ENCODE measurements at regions not wholly inside any gene's neighbourhood (a gene's known extent, or its start where the extent isn't known, plus 50 kb on each side); places are given as distances from the start of the nearest gene placed in this dataset.

DNA sequence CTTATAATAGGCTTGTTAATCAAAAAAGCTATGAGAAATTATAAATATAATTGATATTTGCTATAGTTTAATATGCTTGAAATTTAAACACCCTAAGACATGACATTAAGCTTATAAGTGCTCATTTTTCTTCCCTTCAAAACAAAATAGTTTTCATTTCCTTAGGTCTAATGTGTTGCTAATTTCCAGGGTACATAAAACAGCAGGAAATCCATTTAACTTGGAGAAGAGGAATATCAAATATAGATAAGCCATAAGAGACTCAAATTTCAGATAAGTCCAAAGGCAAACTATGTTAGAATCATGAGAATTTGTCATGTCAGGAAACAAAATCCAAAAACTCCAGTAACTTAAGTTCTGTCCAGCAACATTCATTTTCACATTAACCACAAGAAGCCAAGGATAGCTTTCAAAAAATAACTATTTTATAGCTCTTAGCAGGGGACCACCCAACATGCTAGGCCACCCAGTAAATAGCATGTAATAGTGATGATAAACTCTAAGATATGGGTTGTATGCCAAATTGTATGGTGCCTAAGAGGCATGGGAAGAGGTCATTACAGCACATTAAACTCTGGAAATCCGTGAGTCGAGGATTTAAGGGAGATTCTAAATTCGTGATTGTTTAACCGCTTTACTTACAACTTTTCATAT lies 298.1 kb downstream of the CRPPA start:
- no peak for TF ChIP-seq POLR2A (IDR thresholded peaks at IDR 0.05)
- TF ChIP-seq, protein P1, sequence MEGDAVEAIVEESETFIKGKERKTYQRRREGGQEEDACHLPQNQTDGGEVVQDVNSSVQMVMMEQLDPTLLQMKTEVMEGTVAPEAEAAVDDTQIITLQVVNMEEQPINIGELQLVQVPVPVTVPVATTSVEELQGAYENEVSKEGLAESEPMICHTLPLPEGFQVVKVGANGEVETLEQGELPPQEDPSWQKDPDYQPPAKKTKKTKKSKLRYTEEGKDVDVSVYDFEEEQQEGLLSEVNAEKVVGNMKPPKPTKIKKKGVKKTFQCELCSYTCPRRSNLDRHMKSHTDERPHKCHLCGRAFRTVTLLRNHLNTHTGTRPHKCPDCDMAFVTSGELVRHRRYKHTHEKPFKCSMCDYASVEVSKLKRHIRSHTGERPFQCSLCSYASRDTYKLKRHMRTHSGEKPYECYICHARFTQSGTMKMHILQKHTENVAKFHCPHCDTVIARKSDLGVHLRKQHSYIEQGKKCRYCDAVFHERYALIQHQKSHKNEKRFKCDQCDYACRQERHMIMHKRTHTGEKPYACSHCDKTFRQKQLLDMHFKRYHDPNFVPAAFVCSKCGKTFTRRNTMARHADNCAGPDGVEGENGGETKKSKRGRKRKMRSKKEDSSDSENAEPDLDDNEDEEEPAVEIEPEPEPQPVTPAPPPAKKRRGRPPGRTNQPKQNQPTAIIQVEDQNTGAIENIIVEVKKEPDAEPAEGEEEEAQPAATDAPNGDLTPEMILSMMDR (IDR thresholded peaks at IDR 0.05 in 4 of 5, conservative IDR thresholded peaks at IDR 0.05 in 1 of 5), result no peak
